ENCODE measurements at regions not wholly inside any gene's neighbourhood (a gene's known extent, or its start where the extent isn't known, plus 50 kb on each side); places are given as distances from the start of the nearest gene placed in this dataset.

GRCh38 chr19:29294343-29294811, 81.4 kb upstream of the UQCRFS1 start:
- Histone ChIP-seq H3K9me3 (no peaks in the 10 kb centered on the region), H3K4me3 (no peak overlapping the region), H3K36me3 (no peaks in the 10 kb centered on the region), H3K4me1 (no peaks in the 10 kb centered on the region), H3K27me3 (no peaks in the 10 kb centered on the region), H3K27ac (no peak overlapping the region)
- TF ChIP-seq EP300 (IDR thresholded peaks at IDR 0.05) = no peak
- TF ChIP-seq POLR2A (IDR thresholded peaks at IDR 0.05) = no peak
- TF ChIP-seq CTCF (IDR thresholded peaks at IDR 0.05) = no peak
- TF ChIP-seq POLR2AphosphoS5 (IDR thresholded peaks at IDR 0.05) = no peak
- 48 to 61% methylated on average over 3 of the region's 3 CpGs for whole genome bisulfite sequencing, 2 donors
- DNase-seq = no peak
- no peak for ATAC-seq (ENCODE audit: low FRiP score in 2 of 2)

GRCh38 chr19:29295285-29295684, 82.3 kb upstream of the UQCRFS1 start:
- no peak for ATAC-seq (ENCODE audit: low FRiP score in 2 of 2)
- no peaks in the 10 kb centered on the region for H3K4me1 ChIP-seq
- WGBS, 2 donors = 67 to 77% methylated on average over 2 of the region's 2 CpGs
- H3K27ac ChIP-seq = no peak overlapping the region
- no peaks in the 10 kb centered on the region for H3K27me3 ChIP-seq
- TF ChIP-seq EP300 (IDR thresholded peaks at IDR 0.05) = no peak
- TF ChIP-seq POLR2AphosphoS5 (IDR thresholded peaks at IDR 0.05) = no peak
- no peak for TF ChIP-seq POLR2A (IDR thresholded peaks at IDR 0.05)
- TF ChIP-seq CTCF (IDR thresholded peaks at IDR 0.05) = no peak
- H3K9me3 ChIP-seq = no peaks in the 10 kb centered on the region
- no peak for DNase-seq
- H3K4me3 ChIP-seq = no peak overlapping the region
- no peaks in the 10 kb centered on the region for H3K36me3 ChIP-seq

GRCh38 chr19:29297381-29297780, 84.4 kb upstream of the UQCRFS1 start:
- Histone ChIP-seq H3K4me3 (no peak overlapping the region), H3K27ac (no peak overlapping the region), H3K27me3 (no peaks in the 10 kb centered on the region), H3K4me1 (no peaks in the 10 kb centered on the region), H3K36me3 (no peaks in the 10 kb centered on the region), H3K9me3 (no peaks in the 10 kb centered on the region)
- DNase-seq = no peak
- WGBS, 2 donors = 75 to 92% methylated on average over 6 of the region's 6 CpGs
- no peak for TF ChIP-seq EP300 (IDR thresholded peaks at IDR 0.05)
- no peak for TF ChIP-seq POLR2A (IDR thresholded peaks at IDR 0.05)
- no peak for TF ChIP-seq POLR2AphosphoS5 (IDR thresholded peaks at IDR 0.05)
- TF ChIP-seq CTCF (IDR thresholded peaks at IDR 0.05) = no peak
- ATAC-seq (ENCODE audit: low FRiP score in 2 of 2) = no peak

- H3K36me3 ChIP-seq = no peaks in the 10 kb centered on the region
- ATAC-seq (ENCODE audit: low FRiP score in 2 of 2) = no peak
- DNase-seq = peak in 1 of 2 donors; percentile 4
Measured at GRCh38 chr19:29299416-29300380, 86.7 kb upstream of the UQCRFS1 start.

More at GRCh38 chr19:29299416-29300380, 86.7 kb upstream of the UQCRFS1 start:
- Histone ChIP-seq H3K4me1 (no peaks in the 10 kb centered on the region), H3K27me3 (no peaks in the 10 kb centered on the region), H3K9me3 (no peaks in the 10 kb centered on the region), H3K27ac (no peak overlapping the region), H3K4me3 (no peak overlapping the region)
- TF ChIP-seq POLR2AphosphoS5 (IDR thresholded peaks at IDR 0.05) = no peak
- TF ChIP-seq EP300 (IDR thresholded peaks at IDR 0.05) = no peak
- no peak for TF ChIP-seq CTCF (IDR thresholded peaks at IDR 0.05)
- no peak for TF ChIP-seq POLR2A (IDR thresholded peaks at IDR 0.05)
- WGBS, 2 donors = 79 to 90% methylated on average over 14 to 15 of the region's 15 CpGs
